ENCODE measurements at regions not wholly inside any gene's neighbourhood (a gene's known extent, or its start where the extent isn't known, plus 50 kb on each side); places are given as distances from the start of the nearest gene placed in this dataset.

DNA sequence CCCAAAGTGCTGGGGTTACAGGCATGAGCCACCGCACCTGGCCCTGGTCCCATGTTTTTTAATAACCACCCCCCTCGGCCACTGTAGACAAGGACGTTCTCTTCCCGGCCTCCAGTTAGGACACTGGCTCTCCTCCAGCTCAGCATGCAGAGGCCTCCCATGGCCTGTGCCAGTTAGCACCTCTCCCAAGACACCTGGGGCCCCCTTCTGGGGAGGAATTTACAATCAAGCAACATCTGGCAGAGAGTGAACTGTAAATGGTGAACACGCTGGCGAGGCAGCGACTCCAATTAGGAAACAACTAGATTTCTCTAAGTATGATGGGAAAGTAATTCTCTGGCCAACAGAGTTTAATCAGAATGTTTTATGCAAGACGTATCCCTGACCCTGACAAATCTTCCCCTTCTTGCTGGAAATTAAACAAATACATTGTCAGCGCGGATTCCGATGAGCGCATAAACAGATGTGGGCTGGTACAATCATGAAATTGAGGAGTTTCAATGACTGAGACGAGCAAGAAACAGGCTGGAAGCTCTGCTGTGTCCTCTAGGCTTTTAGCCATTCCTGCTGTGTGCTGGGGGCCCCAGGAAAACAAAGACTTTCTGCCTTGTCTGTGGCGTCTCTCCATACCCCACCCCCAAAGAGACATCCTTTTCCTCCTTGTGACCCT lies 61.7 kb upstream of the DLK1 start:
- Histone ChIP-seq H3K4me3 (ENCODE audit: control insufficient read depth in 2 of 3, extremely low read depth in 1 of 3, insufficient read depth in 2 of 3, low read depth in 1 of 3, low read length in 3 of 3) (no peak overlapping the region), H3K27me3 (ENCODE audit: control insufficient read depth, extremely low read depth, insufficient read depth, low read length) (peaks cover 35% of the 10 kb centered on the region), H3K4me1 (ENCODE audit: control insufficient read depth, extremely low read depth, insufficient read depth, low read length) (no peaks in the 10 kb centered on the region), H2AFZ (ENCODE audit: control insufficient read depth, low read length) (no peak overlapping the region), H3K27ac (ENCODE audit: control insufficient read depth, insufficient read depth, low read length) (no peak overlapping the region), H3K4me2 (ENCODE audit: control insufficient read depth, extremely low read depth, insufficient read depth, low read depth, low read length) (no peak overlapping the region), H4K20me1 (ENCODE audit: control insufficient read depth, extremely low read depth, insufficient read depth, low read length) (no peaks in the 10 kb centered on the region), H3K9me1 (ENCODE audit: control insufficient read depth, extremely low read depth, insufficient read depth, low read length) (no peaks in the 10 kb centered on the region), H3K36me3 (ENCODE audit: control insufficient read depth in 2 of 2, extremely low read depth in 1 of 2, insufficient read depth in 2 of 2, low read length in 2 of 2) (no peaks in the 10 kb centered on the region), H3K79me2 (ENCODE audit: control insufficient read depth, insufficient read depth, low read length) (no peaks in the 10 kb centered on the region), H3K9me3 (ENCODE audit: control insufficient read depth, low read depth, low read length) (no peaks in the 10 kb centered on the region), H3K9ac (ENCODE audit: control insufficient read depth, extremely low read depth, insufficient read depth, low read length) (no peak overlapping the region)
- TF ChIP-seq, protein P1, sequence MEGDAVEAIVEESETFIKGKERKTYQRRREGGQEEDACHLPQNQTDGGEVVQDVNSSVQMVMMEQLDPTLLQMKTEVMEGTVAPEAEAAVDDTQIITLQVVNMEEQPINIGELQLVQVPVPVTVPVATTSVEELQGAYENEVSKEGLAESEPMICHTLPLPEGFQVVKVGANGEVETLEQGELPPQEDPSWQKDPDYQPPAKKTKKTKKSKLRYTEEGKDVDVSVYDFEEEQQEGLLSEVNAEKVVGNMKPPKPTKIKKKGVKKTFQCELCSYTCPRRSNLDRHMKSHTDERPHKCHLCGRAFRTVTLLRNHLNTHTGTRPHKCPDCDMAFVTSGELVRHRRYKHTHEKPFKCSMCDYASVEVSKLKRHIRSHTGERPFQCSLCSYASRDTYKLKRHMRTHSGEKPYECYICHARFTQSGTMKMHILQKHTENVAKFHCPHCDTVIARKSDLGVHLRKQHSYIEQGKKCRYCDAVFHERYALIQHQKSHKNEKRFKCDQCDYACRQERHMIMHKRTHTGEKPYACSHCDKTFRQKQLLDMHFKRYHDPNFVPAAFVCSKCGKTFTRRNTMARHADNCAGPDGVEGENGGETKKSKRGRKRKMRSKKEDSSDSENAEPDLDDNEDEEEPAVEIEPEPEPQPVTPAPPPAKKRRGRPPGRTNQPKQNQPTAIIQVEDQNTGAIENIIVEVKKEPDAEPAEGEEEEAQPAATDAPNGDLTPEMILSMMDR (optimal IDR thresholded peaks at IDR 0.05 in 1 of 3, IDR thresholded peaks at IDR 0.05 in 1 of 3, conservative IDR thresholded peaks at IDR 0.05 in 1 of 3; ENCODE audit: extremely low read depth in 1 of 3, insufficient read depth in 2 of 3, low read length in 3 of 3) = no peak
- no peak for TF ChIP-seq EZH2 (IDR thresholded peaks at IDR 0.05; ENCODE audit: low read length)
- dilution Hi-C loops (cut with MboI; ENCODE audit: extremely low pct_ligation_motif_present, low sequenced_read_pairs) = no loop called here
- no peak for FAIRE-seq
- DNase-seq (ENCODE audit: low read depth, low spot score) = no peak

DNA sequence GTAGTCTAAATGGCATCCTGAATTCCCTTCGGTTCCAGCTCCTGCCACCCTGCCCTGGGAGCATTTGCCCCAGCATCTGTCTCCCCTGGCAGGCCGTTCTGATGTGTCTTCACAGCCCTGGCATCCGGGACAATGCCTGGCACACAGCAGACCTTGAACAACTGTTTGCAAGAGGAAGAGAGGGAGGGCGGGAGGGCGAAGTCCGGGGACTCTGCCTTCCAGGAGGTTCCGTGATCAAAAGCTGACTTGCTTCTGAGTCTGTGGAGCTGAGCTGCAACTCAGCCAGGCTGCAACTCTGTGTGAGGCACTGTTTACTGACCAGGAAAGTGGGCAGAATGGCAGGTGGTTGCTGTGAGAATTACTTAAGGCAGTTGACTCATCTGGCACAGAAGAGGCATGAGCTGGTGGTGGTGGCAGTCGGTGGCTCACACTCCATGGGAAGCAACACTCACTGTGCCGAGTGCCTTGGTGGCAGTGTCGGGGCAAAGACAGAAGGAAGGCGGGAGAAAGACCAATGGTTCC lies 61.1 kb upstream of the DLK1 start:
- no peaks in the 10 kb centered on the region for H3K9me1 ChIP-seq (ENCODE audit: control insufficient read depth, extremely low read depth, insufficient read depth, low read length)
- no peaks in the 10 kb centered on the region for H3K79me2 ChIP-seq (ENCODE audit: control insufficient read depth, insufficient read depth, low read length)
- no peak for FAIRE-seq
- no peaks in the 10 kb centered on the region for H3K4me1 ChIP-seq (ENCODE audit: control insufficient read depth, extremely low read depth, insufficient read depth, low read length)
- no peak overlapping the region for H3K27ac ChIP-seq (ENCODE audit: control insufficient read depth, insufficient read depth, low read length)
- no peak overlapping the region for H3K4me3 ChIP-seq (ENCODE audit: control insufficient read depth in 2 of 3, extremely low read depth in 1 of 3, insufficient read depth in 2 of 3, low read depth in 1 of 3, low read length in 3 of 3)
- no peaks in the 10 kb centered on the region for H4K20me1 ChIP-seq (ENCODE audit: control insufficient read depth, extremely low read depth, insufficient read depth, low read length)
- DNase-seq (ENCODE audit: low read depth, low spot score) = peak; percentile 19
- H3K9ac ChIP-seq (ENCODE audit: control insufficient read depth, extremely low read depth, insufficient read depth, low read length) = no peak overlapping the region
- TF ChIP-seq, protein P1 (optimal IDR thresholded peaks at IDR 0.05 in 1 of 3, IDR thresholded peaks at IDR 0.05 in 1 of 3, conservative IDR thresholded peaks at IDR 0.05 in 1 of 3; ENCODE audit: extremely low read depth in 1 of 3, insufficient read depth in 2 of 3, low read length in 3 of 3) = no peak
- TF ChIP-seq EZH2 (IDR thresholded peaks at IDR 0.05; ENCODE audit: low read length) = no peak
- H3K27me3 ChIP-seq (ENCODE audit: control insufficient read depth, extremely low read depth, insufficient read depth, low read length) = peaks cover 37% of the 10 kb centered on the region
- dilution Hi-C loops (cut with MboI; ENCODE audit: extremely low pct_ligation_motif_present, low sequenced_read_pairs) = no loop called here
- no peak overlapping the region for H3K4me2 ChIP-seq (ENCODE audit: control insufficient read depth, extremely low read depth, insufficient read depth, low read depth, low read length)
- H3K9me3 ChIP-seq (ENCODE audit: control insufficient read depth, low read depth, low read length) = no peaks in the 10 kb centered on the region
- no peaks in the 10 kb centered on the region for H3K36me3 ChIP-seq (ENCODE audit: control insufficient read depth in 2 of 2, extremely low read depth in 1 of 2, insufficient read depth in 2 of 2, low read length in 2 of 2)
- no peak overlapping the region for H2AFZ ChIP-seq (ENCODE audit: control insufficient read depth, low read length)
